K562 (cell line): ENCODE measurements at regions not wholly inside any gene's neighbourhood (a gene's known extent, or its start where the extent isn't known, plus 50 kb on each side); places are given as distances from the start of the nearest gene placed in this dataset.

Experiments
- BACH1 ChIP-seq: fragments of 200-800 bp; sonication (Bioruptor generic); IDR thresholded peaks from 2 replicates; pipeline ENCODE4 v1.6.1; 2016; ENCODE audit warnings: missing genetic modification characterization, missing compliant biosample characterization
- BCLAF1 ChIP-seq, 2 experiments: fragments of 450-650 bp in 1 of 2; IDR thresholded peaks; 2 replicates each; pipeline ENCODE4 v1.6.1; 2011 to 2017; ENCODE audit warnings: low read depth in 2 of 2, antibody characterized with exemption in 1 of 2, borderline replicate concordance in 1 of 2, low read length in 1 of 2, mild to moderate bottlenecking in 1 of 2, mixed read lengths in 1 of 2; ENCODE audit not compliant: control insufficient read depth in 1 of 2
- BHLHE40 ChIP-seq: IDR thresholded peaks from 2 replicates; pipeline ENCODE4 v1.6.1; 2011; ENCODE audit warnings: low read length, improper control_type of control experiment
- CHAMP1 ChIP-seq: fragments of 450-650 bp; IDR thresholded peaks from 2 replicates; pipeline ENCODE4 v1.6.1; 2016; ENCODE audit warnings: mild to moderate bottlenecking
- DPF2 ChIP-seq: fragments of 450-650 bp; IDR thresholded peaks from 2 replicates; pipeline ENCODE4 v1.6.1; 2016
- ETS1 ChIP-seq: conservative IDR thresholded peaks from 2 replicates; pipeline ENCODE4 v1.6.1; 2011; ENCODE audit warnings: low read depth, mild to moderate bottlenecking, low read length; ENCODE audit not compliant: control insufficient read depth
- FOXJ2 ChIP-seq: fragments of 200-800 bp; sonication (Bioruptor generic); IDR thresholded peaks from 2 replicates; pipeline ENCODE4 v1.6.1; 2016; ENCODE audit warnings: missing genetic modification characterization, missing compliant biosample characterization
- HBP1 ChIP-seq: fragments of 450-650 bp; formaldehyde crosslinking; IDR thresholded peaks from 2 replicates; pipeline ENCODE4 v1.4.0; 2022; ENCODE audit warnings: missing genetic modification characterization
- HNRNPLL ChIP-seq: fragments of 200-400 bp; formaldehyde crosslinking; IDR thresholded peaks from 2 replicates; pipeline ENCODE4 v1.6.1; 2017; ENCODE audit warnings: low read length, low read depth, mild to moderate bottlenecking; ENCODE audit not compliant: poor library complexity, severe bottlenecking
- NFXL1 ChIP-seq: fragments of 450-650 bp; formaldehyde crosslinking; IDR thresholded peaks from 2 replicates; pipeline ENCODE4 v1.4.0; 2021; ENCODE audit warnings: mild to moderate bottlenecking
- PHTF2 ChIP-seq: fragments of 250-450 bp; sonication (Bioruptor Pico); IDR thresholded peaks from 2 replicates; pipeline ENCODE4 v1.5.0; 2021; ENCODE audit warnings: mild to moderate bottlenecking
- PPARD ChIP-seq: fragments of 250-450 bp; sonication (Bioruptor Pico); IDR thresholded peaks from 2 replicates; pipeline ENCODE4 v1.8.0; 2022; ENCODE audit warnings: inconsistent platforms, mild to moderate bottlenecking, moderate library complexity
- PRMT5 ChIP-seq: sonication (generic); formaldehyde crosslinking; IDR thresholded peaks from 2 replicates; pipeline ENCODE4 v1.5.0; 2020; ENCODE audit warnings: missing genetic modification reagents
- RBM14 ChIP-seq: fragments of 200-400 bp; formaldehyde crosslinking; IDR thresholded peaks from 2 replicates; pipeline ENCODE4 v1.6.1; 2018; ENCODE audit warnings: low read depth, mild to moderate bottlenecking, low read length, moderate library complexity, borderline replicate concordance; ENCODE audit not compliant: insufficient read depth
- SRSF3 ChIP-seq: fragments of 200-400 bp; formaldehyde crosslinking; IDR thresholded peaks from 2 replicates; pipeline ENCODE4 v1.6.1; 2016; ENCODE audit warnings: mild to moderate bottlenecking, low read length, moderate library complexity; ENCODE audit not compliant: insufficient read depth
- TCF3 ChIP-seq: sonication (generic); formaldehyde crosslinking; IDR thresholded peaks from 2 replicates; pipeline ENCODE4 v1.4.0; 2020; ENCODE audit warnings: mild to moderate bottlenecking, missing genetic modification reagents
- TCF7L2 ChIP-seq: fragments of 150-350 bp; IDR thresholded peaks from 2 replicates; pipeline ENCODE4 v1.6.1; 2016; ENCODE audit warnings: low read depth, mild to moderate bottlenecking, low read length, moderate library complexity
- ZBED1 ChIP-seq: IDR thresholded peaks from 2 replicates; pipeline ENCODE4 v1.6.1; 2014
- ZNF239 ChIP-seq: fragments of 250-450 bp; sonication (Bioruptor Pico); IDR thresholded peaks from 2 replicates; pipeline ENCODE4 v1.4.0; 2020; ENCODE audit warnings: mild to moderate bottlenecking
- ZNF324 ChIP-seq: fragments of 250-450 bp; sonication (Bioruptor Pico); IDR thresholded peaks from 2 replicates; pipeline ENCODE4 v1.4.0; 2020; ENCODE audit warnings: mild to moderate bottlenecking
- ZNF354B ChIP-seq: fragments of 250-450 bp; sonication (Bioruptor Pico); IDR thresholded peaks from 2 replicates; pipeline ENCODE4 v1.4.0; 2020

GRCh38 chr6:15096894-15097837, 148.7 kb upstream of the JARID2 start (continued):
- TF ChIP-seq HBP1 (CRISPR knock-in tag) (no peak), NFXL1 (no peak), BHLHE40 (no peak; the same call in 1 of the 2 replicates), HNRNPLL (no peak), BCLAF1 (IDR thresholded peaks at IDR 0.05; ENCODE audit: borderline replicate concordance in 1 of 2, control insufficient read depth in 1 of 2, low read depth in 2 of 2, low read length in 1 of 2) (no peak), SRSF3 (no peak), TCF3 (CRISPR knock-in tag) (peak; percentile 45), PRMT5 (CRISPR knock-in tag) (no peak), PPARD (CRISPR knock-in tag) (no peak), ZBED1 (no peak), CHAMP1 (peak; percentile 61), TCF7L2 (no peak), BACH1 (tag) (peak; percentile 74), ZNF354B (CRISPR knock-in tag) (no peak), ZNF239 (CRISPR knock-in tag) (peak; percentile 49; the same call in 1 of the 2 replicates), FOXJ2 (peak; percentile 77), DPF2 (peak; percentile 82), ZNF324 (no peak), RBM14 (no peak), ETS1 (no peak), PHTF2 (no peak)
